Head of caudate nucleus (tissue), 42 donors: ENCODE measurements at regions not wholly inside any gene's neighbourhood (a gene's known extent, or its start where the extent isn't known, plus 50 kb on each side); places are given as distances from the start of the nearest gene placed in this dataset.
A peak's percentile ranks its signal among the peaks of the same experiment; 100 is the strongest.

Source experiments
- DNase-seq, 42 donors: peaks; one replicate each; pipeline versions ENCODE4 v3.0.0 to v3.0.0-alpha.2; 2020 to 2021; ENCODE audit warnings: mixed read lengths in 7 of 42
- intact Hi-C: fragments of 100-400 bp; cut with DNase I; formaldehyde crosslinking; loops from one replicate; pipeline ENCODE4 v1.15.0; 2022

DNA sequence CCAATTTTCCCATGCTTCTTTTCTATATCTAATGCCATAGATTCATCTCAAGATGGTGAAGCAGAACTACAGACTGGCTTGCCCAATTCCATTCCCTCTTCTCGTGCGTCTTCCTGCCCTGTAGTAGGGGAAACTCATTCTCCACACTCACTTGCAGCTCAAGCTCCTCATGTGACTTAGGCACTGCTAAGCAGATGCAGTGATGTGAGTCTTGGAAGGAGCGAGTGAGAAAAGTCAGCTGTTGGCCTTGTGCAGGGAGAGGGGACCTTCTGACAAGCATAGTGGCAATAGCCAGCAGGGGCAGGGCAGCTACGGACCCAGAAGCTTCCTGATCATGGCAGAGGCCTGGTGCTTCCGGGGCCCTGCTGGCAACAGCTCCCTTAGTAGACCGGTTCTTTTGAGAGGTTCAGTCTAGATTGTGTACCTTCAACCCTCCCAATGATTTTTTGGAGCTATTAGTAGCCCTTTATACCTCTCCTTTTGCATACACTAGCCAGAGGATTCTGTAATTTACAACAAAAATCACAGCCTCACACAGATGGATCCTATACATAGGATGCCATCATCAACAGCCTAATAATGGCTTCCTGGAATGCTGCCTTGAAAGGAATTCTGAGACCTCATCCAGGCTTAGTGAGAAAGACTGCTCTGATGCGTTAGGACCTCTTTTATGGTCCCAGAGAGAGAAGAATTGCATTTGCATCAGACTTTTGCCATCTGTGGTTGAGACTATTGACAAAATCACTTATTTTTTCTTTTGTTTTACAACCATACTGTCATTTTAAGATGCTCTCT, 121.5 kb upstream of the RIPOR2 start:
- DNase-seq, result no peak
- intact Hi-C loops, result no loop called here

- intact Hi-C loops, result no loop called here
These were observed 122.7 kb upstream of the RIPOR2 start for GRCh38 chr6:25058441-25058840.

GRCh38 chr6:25058941-25059340, 123.2 kb upstream of the RIPOR2 start:
- no peak for DNase-seq
- intact Hi-C loops, result no loop called here

More at GRCh38 chr6:25058441-25058840, 122.7 kb upstream of the RIPOR2 start:
- DNase-seq, result no peak

- intact Hi-C loops, result loop anchor here (5.0 kb wide), 1 partner anchor 203 kb away; no protein-coding TSS in a partner anchor
- DNase-seq, result no peak
These were observed 124.8 kb upstream of the RIPOR2 start for GRCh38 chr6:25060522-25060921.

GRCh38 chr6:25061289-25061936, 125.7 kb upstream of the RIPOR2 start:
- intact Hi-C loops, result loop anchor here (5.0 kb wide), 1 partner anchor 204 kb away; no protein-coding TSS in a partner anchor
- no peak for DNase-seq

DNA sequence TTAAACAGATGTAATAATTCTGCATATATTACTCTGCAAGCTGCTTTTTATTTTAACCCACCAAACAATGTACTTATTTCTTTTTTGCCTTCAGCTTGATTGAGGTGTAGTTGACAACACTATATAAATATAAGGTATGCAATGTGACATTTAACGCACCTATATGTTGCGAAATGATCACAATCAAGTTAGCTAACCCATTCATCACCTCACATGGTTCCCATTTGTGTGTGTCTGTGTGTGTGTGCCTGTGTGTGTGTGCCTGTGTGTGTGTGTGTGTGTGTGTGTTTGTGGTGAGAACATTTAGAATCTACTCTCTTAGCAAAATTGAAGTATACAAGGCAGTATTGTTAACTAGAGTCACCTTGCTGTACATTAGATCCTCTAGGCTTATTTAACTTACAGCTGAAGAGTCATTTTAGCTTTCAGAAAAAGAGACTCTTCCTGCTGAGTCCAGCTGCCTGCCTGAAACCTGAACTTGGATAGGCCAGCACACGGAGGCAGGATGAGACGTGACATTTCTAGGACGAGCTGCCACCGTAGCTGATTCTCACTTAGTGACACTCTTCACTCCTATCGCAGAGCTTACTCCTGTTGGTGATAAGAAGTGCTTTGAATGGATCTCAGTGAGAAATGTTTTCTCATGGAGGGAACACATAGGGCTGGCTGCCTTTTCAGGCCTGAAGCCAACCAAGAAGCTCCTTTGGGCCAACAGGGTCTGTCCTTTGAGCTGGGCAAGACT, 126.5 kb upstream of the RIPOR2 start:
- intact Hi-C loops, result loop anchor here (5.0 kb wide), 1 partner anchor 205 kb away; no protein-coding TSS in a partner anchor

GRCh38 chr6:25064006-25064405, 128.2 kb upstream of the RIPOR2 start:
- DNase-seq, result no peak
- intact Hi-C loops, result loop anchor here (5.0 kb wide), 1 partner anchor 207 kb away; no protein-coding TSS in a partner anchor

More for the DNA sequence above, 126.5 kb upstream of the RIPOR2 start:
- DNase-seq, result no peak

DNA sequence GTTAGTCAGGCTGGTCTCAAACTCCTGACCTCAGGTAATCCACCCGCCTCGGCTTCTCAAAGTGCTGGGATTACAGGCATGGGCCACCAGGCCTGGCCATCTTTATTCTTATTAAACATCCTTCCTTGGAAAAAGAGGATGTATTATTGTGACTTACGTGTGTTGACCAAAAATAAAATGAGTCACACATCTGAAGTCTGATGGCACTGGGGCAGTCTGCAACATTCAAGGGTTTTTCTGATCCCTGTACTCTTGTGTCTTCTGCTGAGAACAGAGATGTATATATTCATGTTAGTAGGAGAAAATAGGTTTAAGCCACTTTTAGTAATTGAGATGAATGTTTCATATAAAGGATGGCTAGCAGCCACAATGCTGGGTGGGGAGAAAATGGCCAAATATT, 129.9 kb upstream of the RIPOR2 start:
- DNase-seq, result no peak
- intact Hi-C loops, result no loop called here

- DNase-seq, result no peak
- intact Hi-C loops, result no loop called here
These were observed 130.8 kb upstream of the RIPOR2 start for GRCh38 chr6:25066593-25066992.

GRCh38 chr6:25068866-25069265, 133.1 kb upstream of the RIPOR2 start:
- no peak for DNase-seq
- intact Hi-C loops, result no loop called here

- intact Hi-C loops, result no loop called here
- DNase-seq, result peak; percentile 48 to 91 (median 80)
These were observed 135.0 kb upstream of the RIPOR2 start for GRCh38 chr6:25070547-25071366.

- intact Hi-C loops, result no loop called here
These were observed 142.4 kb upstream of the RIPOR2 start for GRCh38 chr6:25078141-25078540.

GRCh38 chr6:25083784-25084507, 148.2 kb upstream of the RIPOR2 start:
- no peak for DNase-seq
- intact Hi-C loops, result no loop called here

More at GRCh38 chr6:25078141-25078540, 142.4 kb upstream of the RIPOR2 start:
- no peak for DNase-seq

DNA sequence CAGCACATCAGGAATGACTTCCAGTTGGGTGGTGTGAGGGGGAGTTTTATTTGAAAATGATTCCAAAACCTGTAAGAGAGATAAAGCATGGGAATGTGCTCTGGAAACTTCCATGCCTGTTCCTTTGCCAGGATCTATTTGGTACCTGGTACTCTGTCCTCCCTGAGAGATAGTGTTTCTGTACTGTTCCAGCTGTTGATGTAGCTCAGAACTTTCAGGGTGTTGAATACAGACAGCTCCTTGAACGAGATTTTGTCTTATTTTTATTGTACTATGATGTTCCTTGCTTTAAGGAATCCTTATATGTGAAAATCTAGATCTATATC, 148.7 kb upstream of the RIPOR2 start:
- DNase-seq, result no peak
- intact Hi-C loops, result no loop called here

DNA sequence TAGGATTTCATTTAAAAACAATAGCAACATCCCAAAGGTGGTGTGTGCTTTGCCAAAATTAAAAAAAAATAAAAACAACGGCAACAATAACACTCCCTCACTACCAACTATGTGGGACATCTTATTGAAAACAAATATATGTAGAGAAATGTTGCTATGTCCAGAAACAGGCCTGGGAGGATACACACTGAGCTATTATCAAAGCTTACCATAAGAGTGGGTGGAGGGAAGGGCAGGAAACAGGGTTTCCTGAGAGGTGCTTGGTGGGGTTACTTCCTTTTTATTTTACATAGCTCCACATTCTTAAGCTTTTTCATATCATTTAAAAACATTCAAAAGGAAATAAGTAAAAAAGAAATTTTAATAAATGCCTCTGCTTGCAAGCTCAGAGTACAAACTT, 150.0 kb upstream of the RIPOR2 start:
- no peak for DNase-seq
- intact Hi-C loops, result no loop called here

GRCh38 chr6:25086500-25087091, 150.8 kb upstream of the RIPOR2 start:
- intact Hi-C loops, result no loop called here
- DNase-seq, result no peak

DNA sequence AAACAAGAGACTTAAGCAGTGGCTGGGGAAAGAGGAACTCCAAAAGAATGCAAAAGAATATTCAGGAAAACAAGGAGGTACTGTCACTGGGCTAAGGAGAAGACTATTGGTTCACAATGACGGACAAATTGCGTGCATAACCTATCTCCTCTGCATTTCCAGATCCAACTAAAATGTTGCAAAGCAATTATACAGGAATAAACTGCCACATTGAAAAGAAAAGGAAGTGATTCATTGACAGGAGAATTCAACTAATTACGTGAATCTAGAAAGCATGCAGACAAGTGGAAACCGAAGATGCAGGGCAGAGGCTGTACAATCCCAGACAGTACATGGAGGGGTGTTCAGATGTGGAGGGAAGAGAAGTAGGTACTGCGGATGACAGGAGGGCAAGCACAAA, 152.8 kb upstream of the RIPOR2 start:
- no peak for DNase-seq
- intact Hi-C loops, result no loop called here

- DNase-seq, result no peak
- intact Hi-C loops, result no loop called here
These were observed 153.7 kb upstream of the RIPOR2 start for GRCh38 chr6:25089442-25089841.
